PC-3 (cell line): ENCODE measurements at regions not wholly inside any gene's neighbourhood (a gene's known extent, or its start where the extent isn't known, plus 50 kb on each side); places are given as distances from the start of the nearest gene placed in this dataset.

Experiments
- EZH2 ChIP-seq: fragments of 300-600 bp; sonication (generic); IDR thresholded peaks from one replicate; pipeline ENCODE4 v1.6.1; 2017; ENCODE audit warnings: antibody characterized with exemption, mild to moderate bottlenecking, low read length; ENCODE audit not compliant: unreplicated experiment
- TF ChIP-seq, protein P1 (sequence below): fragments of 300-600 bp; sonication (generic); conservative IDR thresholded peaks from 2 replicates; pipeline ENCODE4 v1.5.1; 2017; ENCODE audit warnings: antibody characterized with exemption, low read depth, mild to moderate bottlenecking, low read length

DNA sequence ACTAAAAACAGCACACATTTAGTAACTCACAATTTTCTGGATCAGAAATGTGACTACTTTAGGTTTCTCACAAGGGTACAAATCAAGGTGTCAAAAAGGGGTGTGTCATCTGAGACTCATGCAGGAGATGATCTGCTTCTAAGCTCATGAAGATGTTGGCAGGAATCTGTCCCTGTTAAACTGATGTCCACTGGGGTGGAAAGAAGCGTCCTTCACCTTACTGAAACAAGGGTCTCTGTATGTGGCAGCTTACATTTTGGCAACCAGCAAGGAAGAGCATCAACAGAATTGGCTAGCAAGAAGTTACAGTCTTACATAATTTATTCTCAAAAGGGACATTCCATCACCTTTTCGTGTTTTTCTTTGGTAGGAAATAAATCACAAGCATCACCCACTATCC, 1223.8 kb downstream of the AMY1C start:
- TF ChIP-seq, protein P1, sequence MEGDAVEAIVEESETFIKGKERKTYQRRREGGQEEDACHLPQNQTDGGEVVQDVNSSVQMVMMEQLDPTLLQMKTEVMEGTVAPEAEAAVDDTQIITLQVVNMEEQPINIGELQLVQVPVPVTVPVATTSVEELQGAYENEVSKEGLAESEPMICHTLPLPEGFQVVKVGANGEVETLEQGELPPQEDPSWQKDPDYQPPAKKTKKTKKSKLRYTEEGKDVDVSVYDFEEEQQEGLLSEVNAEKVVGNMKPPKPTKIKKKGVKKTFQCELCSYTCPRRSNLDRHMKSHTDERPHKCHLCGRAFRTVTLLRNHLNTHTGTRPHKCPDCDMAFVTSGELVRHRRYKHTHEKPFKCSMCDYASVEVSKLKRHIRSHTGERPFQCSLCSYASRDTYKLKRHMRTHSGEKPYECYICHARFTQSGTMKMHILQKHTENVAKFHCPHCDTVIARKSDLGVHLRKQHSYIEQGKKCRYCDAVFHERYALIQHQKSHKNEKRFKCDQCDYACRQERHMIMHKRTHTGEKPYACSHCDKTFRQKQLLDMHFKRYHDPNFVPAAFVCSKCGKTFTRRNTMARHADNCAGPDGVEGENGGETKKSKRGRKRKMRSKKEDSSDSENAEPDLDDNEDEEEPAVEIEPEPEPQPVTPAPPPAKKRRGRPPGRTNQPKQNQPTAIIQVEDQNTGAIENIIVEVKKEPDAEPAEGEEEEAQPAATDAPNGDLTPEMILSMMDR = no peak
- TF ChIP-seq EZH2 = no peak
